ENCODE measurements at regions not wholly inside any gene's neighbourhood (a gene's known extent, or its start where the extent isn't known, plus 50 kb on each side); places are given as distances from the start of the nearest gene placed in this dataset.

DNA sequence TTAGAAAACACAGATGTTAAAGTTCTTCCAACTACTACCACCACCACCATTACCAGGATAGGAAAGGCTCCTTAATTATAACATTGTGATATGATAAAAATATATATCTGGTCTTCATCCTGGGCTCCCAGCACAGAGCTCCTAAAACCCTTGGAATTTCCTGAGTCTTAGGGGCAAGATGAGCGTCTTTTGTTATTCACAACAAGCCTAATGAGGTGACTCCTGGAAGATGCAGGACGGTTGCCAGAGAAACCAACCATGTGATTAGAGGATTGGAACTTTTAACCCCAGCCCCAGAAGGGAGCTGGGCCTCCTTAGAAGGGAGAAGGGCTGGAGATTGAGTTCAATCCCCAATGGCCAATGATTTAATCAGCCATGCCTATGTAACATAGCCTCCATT lies 148.0 kb upstream of the ADRA1B start:
- DNase-seq: no peak

DNA sequence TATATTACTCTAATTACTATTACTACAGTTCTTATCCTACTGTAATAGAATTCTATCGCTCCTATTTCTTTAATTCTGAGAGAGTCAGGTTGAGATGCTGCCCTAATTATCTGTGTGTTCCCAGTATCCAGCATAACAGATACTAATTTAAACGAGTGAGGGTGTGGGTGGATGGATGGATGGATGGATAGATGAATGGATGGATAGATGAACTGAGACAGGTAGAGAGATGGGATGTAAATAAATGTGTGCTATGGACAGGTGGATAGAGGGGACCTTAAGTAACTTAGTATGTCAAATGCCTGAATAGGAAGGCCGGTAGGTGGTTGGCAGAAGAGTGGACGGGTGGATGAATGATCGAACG lies 143.6 kb upstream of the ADRA1B start:
- DNase-seq: no peak

DNA sequence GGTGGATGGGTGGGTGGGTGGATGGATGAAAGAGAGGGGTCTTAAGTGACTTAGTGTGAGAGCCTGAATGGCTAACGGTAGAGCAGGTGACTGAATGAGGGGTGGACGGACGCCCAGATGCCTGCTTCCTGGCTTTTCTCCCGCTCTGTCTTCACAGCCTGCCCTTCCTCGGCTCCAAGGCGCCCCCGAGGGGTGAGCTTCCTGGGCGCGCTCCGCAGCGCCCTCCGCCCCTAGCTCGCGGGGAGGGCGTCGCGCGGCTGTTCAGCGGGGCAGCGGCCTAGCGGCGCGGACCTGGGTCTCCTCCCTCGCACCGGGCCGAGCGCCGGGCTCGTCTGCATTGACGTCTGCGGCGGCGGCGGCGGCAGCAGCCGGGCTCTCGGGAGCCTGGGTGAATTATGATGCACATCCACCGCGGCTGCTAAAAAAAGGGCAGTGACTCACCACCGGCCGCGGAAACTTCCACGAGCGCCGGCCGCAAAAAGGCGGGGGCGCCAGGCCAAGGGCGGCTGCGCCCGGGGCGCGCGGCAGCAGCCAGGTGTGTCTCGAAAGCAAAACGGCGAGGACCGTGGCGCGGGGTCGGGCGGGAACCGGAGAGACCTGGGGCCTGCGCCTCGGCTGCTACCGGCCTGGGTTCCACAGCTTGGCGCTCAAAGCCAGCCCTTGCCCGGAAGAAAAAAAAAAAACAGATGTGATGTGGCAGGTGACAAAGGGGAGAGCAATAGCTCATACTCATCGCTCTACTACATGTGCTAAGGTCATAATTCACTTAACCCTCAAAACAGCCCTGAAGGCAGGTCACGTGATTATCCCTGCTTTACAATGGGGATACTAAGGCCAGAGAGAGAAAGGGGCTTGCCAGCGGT lies 143.0 kb upstream of the ADRA1B start:
- peak; percentile 68 for DNase-seq

DNA sequence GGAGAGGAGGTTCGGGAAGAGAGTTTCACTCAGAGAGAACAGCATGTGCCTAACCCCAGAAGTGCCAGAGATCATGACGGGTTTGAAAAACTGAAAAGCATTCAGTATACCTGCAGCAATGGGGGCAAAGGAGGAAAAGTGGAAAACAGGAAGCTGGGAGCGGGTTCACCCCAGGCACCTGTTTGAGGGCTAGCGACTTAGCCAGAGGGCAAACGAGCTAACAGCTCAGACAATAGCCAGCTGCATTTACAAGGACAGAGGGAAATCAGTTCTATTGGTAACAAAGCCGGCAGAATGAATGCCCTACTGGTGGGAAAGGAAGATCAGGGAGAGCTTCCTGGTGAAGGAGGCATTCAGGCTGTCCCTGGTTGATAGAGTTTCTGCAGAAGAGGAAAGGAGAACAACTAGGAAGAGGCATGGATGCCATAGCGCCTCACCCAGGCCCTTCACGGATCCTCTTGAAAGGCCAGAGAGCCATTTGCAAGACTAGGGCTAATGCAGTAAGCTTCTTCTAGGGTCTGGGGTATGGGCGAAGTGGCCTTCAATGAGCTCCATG lies 141.7 kb upstream of the ADRA1B start:
- DNase-seq: no peak

DNA sequence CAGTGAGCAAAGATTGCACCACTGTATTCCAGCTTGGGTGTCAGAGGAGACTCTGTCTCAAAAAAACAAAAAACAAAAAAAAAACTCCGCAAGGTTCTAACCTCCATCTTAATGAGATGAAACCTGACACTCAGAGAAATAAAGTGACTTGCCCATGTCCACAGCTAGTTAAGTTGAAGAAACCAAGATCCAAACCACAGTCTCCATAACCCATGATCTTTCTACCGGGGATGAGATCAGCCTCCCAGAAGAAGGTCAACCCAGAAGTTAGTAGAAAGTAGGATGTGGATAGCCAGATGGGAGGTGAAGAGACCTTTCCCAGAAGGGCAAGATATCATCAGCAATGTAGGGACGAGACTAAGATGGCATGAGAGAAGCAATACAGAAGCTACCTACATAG lies 140.4 kb upstream of the ADRA1B start:
- DNase-seq: no peak

DNA sequence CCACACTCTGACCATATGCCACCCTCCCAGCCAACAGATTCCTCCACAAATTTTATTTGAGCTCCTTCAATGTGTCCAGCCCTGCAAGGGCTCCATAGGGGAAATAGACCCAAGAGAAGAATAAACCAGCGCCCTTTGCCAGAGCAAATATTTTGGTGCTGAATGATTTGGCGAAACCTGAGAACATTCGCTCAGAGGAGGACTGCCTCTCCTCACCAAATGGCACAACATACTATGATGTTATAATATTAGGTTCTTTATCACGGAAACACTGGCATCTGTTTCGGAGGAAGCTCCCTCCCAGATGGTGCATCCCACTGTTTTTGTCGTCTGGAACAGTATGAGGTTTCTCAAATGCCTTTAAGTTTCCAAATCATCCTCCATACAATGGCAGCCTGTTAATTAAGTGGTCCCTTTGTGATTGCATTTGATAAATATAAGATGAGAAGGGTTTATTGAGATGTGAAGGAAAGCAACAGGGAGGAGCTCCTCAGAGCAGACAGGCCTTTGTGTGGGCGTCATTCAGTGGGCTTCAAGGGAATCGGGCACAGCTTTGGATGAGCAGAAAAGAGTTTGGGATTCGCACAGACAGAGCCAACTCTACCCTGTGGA lies 139.1 kb upstream of the ADRA1B start:
- DNase-seq: no peak

DNA sequence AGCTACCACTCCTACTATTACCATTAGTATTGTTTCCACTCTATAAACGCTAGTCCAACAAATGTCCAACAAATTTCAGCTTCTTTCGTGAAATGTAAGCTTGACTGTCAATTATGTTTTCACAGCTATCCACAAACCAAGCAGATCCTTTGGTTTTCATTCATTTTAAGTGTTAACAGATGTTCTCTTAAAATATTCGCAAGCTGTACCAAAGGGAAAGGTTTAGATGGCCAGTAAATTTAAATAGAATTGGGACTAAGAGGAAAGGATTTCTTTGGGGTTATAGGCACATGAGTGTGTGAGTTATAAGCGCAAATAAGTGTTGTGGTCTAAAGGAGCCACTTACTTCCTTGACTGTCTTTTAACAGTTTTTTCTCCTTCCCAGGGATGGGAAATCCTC lies 136.8 kb upstream of the ADRA1B start:
- no peak for DNase-seq

DNA sequence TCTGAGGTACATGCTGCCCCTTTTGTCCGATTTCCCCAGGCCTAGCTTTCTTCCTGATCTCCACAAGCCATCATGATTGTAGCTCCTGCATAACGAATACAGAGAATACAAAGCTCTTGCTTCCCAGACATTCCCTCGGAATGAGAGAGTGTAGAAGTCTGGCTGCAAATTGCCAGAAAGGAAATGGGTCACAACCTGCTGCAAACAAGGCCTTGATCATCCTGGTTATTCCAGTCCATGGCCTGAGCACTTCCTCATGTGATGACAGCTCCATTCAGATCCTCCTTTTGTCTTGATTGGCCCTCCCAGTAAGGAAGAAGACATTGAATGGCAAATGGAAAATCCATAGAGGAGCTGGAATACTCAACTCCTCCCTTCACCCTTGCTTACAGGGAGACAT lies 136.0 kb upstream of the ADRA1B start:
- DNase-seq: no peak

DNA sequence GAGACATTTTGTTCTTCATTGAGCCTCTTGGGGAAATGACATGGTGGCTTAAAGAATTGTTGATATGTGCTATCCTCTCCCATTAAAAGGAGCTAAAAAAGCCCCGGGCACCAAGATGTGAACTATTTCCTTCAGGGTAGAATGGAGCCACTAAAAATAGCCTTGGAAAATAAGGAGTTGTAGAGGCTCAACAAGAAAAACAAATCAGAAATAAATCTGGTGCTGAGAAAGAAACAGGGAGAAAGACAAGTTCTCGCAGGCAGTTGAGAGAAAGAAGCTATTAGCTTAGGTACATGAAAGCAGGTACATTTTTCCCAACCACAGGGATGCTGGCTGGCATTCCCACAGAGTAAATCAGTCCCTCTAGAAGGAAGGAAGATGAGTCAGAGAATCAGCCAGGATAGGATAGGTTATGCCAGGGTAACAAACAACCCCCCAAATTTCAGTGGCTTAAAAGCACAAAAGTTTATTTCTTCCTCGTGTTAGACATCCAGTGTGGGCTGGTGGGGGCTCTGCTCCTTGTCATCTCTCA lies 134.6 kb upstream of the ADRA1B start:
- no peak for DNase-seq

DNA sequence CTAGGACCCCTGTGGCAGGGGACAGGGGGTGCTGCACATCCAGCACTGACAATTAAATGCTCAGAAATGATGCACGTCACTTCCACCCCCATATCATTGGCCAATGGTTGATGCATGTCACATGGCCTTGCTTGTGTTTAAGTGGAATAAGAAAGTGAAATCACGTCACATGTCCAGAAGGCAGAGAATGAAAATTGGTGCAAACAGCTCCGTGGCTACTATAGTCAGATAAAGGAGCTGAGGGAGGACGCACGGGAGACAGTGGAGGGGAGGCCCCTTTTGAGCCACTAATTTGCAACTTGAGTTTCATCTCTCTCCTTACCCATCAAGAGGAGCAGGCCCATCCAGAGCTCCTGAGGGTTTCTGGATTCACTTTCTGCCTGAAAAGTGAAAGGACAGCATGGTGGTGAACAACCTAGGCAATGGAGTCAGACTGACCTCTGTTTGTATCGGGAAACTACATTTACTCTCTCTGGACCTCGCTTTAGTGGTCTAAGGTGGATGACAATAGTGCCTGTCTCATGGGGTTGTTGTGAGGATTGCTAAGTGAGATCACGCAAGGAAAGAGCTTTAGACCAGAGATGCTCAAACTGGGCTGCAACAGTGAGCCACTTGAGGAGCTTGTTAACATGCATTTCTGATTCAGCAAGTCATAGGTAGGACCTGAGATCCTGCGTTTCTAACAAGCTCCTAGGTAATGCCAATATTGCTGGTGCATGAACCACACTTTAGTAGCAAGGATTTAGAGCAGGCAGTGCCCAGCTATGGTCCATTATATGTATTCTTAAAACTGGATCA lies 133.9 kb upstream of the ADRA1B start:
- no peak for DNase-seq

DNA sequence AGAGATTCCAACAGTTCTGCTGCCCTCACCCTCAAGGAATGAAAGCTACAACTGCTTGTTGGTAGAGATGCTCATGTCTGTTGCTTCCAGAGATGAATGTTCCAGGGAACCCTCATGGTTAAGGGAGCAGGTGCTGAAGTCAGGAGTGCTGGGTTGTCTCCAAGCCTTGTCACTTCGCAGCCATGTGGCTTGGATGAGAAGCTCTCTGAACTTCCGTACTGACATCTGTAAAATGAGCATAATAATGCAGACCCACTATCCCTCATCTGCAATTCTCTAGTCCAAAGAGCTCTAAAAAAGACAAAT lies 133.3 kb upstream of the ADRA1B start:
- no peak for DNase-seq

DNA sequence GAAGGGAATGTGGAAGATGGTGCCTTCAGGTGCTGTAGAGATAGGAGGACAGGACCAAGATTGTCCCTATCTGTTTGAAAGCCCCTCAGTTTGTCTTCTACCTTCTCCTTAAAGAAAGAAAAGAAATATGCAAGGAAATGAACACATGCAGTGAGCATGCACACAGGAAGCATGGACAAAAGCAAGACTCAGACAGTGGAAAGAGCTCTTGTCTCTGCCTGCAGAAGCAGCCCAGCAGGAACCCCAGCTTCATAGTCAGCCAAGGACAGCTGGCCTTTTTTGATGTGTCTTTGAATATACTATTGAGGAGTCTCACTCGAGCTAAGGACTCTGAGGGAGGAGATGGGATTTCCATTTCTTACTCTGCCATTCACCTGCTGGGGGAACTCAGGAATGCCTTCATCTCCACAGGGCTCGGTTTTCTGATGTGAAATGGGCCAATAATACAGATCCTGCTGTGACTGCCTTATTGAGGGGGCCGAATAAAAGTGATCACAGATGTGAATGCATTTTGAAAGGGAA lies 132.5 kb upstream of the ADRA1B start:
- no peak for DNase-seq

DNA sequence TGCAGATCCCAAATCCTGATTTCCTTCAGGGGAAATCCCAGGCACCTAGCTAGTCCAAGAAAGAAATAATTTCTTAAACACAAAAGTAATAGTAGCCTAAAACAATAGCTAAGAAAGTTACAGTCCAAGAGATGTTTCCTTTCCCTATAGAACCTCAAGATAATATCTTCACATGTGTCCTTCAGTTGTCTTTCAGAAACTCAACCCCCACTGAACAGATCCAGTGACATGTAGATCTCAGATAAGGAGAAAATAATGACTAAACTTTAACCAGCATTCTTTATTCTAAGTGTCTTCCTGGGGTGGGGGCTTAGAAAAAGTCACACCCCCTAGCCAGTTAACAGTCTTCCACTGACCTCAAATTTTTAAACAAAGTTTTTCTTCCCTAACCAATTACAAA lies 131.3 kb upstream of the ADRA1B start:
- no peak for DNase-seq

DNA sequence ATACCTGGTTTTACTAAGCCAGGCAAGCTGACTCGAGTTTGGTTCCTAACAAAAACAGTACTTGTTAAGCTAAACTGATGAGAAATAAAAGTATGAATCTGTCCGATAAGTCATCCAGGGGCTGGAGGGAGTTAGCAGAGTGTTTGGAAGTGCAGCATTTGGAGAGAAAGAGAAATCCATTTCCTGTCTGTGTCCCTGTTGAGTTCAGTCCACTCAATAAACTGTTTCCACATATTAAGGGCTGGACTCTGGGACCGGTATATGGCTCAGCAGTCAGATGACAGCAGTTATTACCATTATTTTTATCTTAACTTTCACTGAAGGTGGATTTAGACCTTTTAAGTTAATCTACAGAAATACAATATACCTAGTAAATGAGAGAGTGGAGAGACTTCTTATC lies 130.6 kb upstream of the ADRA1B start:
- no peak for DNase-seq

DNA sequence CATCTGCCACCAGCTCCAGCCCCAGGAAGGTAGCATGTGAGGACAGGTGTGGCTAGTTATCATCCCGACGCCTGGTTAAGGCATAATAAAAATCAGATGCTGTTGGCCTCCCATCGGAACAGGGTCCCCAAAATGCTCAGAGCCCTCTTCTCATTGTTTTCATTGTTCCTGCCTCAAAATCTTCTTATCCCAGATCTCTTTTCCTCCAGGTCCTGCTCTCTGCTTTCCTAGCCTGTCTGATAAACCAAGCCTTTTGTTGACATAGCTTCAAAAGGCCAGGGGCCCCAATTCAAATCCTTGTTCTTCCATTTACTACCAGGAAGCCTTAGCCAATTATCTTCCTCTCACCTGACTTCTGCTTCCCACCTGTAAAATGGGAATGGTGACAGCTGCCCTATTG lies 130.1 kb upstream of the ADRA1B start:
- DNase-seq: no peak

DNA sequence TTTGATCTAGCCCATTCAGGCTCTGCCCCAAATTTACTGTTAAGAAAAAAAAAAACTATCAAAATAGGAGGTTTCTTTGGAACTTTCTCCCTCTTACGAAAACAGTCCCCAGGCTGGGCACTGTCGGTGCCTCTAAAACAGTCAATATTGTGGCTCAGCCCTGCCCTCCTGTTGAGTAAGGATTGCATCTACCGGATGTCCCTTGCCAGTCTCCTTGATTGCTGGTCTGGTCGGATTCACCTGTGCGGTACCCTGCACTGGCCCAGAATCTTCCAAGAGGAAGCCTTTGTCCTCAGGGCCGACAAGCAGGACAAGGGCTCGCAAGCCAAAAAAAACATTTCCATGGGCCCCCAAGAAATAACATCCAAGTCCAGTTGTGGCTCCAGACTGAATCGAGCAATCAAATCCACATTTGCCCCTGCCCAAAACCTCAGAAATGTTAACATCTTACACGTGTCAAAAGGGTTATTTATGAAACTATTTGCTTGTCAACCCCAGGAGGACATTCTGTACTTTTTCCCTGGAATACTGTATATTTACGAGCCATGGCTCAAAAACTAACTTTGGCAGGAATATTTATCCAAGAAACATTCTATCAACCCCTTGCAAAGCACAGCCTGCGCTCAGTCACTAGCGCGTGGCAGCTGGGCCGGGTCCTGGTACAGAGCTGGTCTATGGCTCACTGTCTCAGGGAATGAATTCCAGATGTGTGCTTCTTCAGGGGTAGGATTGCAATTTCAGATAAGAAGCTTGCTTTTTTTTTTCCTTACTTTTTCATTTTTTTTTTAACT lies 129.2 kb upstream of the ADRA1B start:
- DNase-seq: no peak

DNA sequence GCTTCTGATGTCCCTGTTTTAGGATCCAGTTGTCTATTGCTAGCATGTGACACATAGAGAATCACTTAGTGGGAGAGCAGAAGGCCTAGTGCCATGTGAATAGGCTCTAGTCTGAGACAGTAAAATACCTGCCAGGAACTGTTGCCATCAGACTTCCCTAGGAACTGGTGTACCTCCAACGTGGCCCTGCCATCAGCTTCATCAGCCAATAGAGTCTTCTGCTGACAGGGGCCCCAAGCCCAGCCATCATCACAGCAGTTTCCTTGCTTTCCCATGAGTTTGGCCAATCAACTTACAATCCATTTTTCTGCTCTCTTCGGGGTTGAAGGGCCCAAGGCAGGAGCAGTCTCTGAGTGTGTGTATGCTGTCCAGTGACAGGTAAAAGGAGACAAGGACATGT lies 128.4 kb upstream of the ADRA1B start:
- DNase-seq: no peak

DNA sequence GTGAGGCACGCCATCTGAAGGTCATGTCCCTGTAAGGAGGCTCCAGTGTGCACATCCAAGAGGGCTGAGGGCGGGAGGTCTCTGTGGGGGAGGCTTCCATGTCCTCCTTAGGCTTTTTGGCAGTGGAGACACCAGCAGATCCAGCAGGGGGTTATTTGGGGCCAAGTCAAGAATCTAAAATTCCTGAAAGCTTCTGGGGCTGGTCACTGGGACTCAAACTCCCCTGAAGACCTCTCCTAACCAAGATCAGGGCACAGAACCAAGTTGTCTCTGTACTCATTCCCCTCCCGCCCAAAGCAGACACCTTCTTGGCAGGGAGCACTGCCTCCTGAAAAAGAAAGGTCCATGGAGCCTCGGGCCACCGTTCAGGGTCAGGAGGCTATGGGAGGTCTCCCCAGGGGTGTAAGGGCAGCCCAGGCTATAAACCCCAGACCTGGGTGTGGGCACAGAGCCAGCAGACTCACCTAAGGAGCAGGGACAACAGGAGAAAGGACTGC lies 127.4 kb upstream of the ADRA1B start:
- no peak for DNase-seq

DNA sequence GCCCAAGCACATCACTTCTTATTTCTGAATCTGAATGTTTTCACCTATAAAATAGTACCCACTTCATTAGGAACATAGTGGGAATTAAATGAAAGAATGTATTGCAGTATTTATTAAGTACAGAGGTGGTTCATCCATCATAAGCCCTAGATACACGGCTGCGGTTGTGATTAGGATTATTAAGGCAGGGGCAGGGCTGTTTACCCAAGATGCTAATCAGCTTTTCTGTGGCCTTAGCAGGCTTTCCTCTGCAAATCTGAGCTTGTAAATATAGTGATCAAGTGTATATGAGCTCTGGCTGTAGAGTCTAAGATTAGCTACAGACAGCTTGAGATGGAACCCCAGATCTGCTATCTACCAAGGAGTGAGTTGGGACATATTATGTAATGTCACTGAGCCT lies 124.1 kb upstream of the ADRA1B start:
- no peak for DNase-seq

DNA sequence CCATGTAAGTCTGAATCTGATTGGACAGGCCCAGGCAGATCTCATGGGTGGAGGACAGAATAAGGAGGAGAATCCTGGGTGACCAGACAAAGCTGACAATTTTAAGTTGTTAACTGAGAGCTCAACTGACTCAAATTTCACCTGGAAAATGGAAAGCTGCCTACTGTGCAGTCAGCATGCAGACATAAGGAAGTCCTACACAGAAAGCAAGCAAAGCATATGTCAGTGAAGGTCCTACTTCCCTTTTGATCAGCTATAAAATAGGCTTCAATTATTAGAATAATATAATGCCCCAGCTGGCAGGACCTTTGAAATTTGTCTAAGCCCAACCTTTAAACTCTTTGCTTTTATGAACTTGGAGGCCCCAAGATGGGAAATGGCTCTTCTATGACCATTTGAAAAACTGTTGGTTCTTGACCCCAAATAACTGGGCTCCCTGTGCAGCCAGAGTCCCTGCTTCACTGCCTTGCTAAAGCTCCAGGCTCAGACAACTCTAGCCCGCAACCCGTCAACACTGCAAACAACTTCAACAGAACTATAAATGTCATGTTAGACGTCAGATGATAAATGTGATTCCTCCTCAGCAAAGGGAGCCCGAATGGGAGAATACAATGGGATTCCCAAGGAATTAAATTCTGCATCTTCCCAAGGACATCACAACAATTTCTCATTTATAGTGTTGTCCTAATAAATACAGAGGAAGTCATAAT lies 118.9 kb upstream of the ADRA1B start:
- DNase-seq: no peak

DNA sequence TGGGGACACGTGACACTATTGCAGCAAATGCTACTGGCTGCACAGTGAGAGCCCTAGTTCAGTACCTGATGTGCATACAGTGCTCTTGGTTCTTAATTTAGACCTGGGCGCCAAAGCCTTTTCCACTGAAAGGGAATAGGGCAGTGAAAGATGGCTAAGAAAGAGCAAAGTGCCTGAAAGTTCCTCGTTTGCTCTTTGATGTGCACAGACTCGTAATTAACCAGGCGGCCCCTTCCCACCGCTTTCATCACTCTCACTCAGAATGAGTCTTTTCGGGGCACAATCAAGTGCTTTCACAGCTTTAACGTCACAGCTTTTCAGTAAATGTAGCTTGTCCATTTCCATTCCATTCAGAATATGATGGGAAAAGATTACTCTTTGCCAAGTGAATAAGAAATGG lies 116.6 kb upstream of the ADRA1B start:
- no peak for DNase-seq

All from hematopoietic multipotent progenitor cell treated with erythropoietin and hydrocortisone succinate and interleukin-3 and kit ligand, for 6 days (in vitro differentiated cells).